Upper lobe of left lung (tissue), 4 donors: ENCODE measurements at regions not wholly inside any gene's neighbourhood (a gene's known extent, or its start where the extent isn't known, plus 50 kb on each side); places are given as distances from the start of the nearest gene placed in this dataset.

ENCODE experiments used
- CTCF ChIP-seq, 6 experiments: fragments of 450-650 bp in 4 of 6; fragments of 200-600 bp in 2 of 6; sonication (generic) in 2 of 6; IDR thresholded peaks; one replicate each; pipeline ENCODE4 v1.5.1; 2016 to 2019; ENCODE audit warnings: antibody characterized with exemption in 6 of 6
- POLR2A ChIP-seq, 4 donors: fragments of 450-650 bp; IDR thresholded peaks; one replicate each; pipeline ENCODE4 v1.5.1; 2016 to 2017; ENCODE audit warnings: antibody characterized with exemption in 4 of 4, mild to moderate bottlenecking in 2 of 4
- POLR2AphosphoS5 ChIP-seq, 2 donors: sonication (generic); formaldehyde crosslinking; IDR thresholded peaks; one replicate each; pipeline ENCODE4 v1.5.1; 2017; ENCODE audit warnings: antibody characterized with exemption in 2 of 2

GRCh38 chr6:7008451-7008988, 99.2 kb upstream of the RREB1 start:
- TF ChIP-seq POLR2A (IDR thresholded peaks at IDR 0.05): no peak
- TF ChIP-seq CTCF (IDR thresholded peaks at IDR 0.05): no peak
- TF ChIP-seq POLR2AphosphoS5 (IDR thresholded peaks at IDR 0.05): no peak
